Endothelial cell of umbilical vein (primary cell): ENCODE measurements at regions not wholly inside any gene's neighbourhood (a gene's known extent, or its start where the extent isn't known, plus 50 kb on each side); places are given as distances from the start of the nearest gene placed in this dataset.

ENCODE experiments used
- BruUV-seq: library from RNA; stranded (reverse); fragments of 400-500 nt; replicated peaks from 2 replicates; lab custom pipeline; 2021; lab: Mats Ljungman, UMichigan
- CTCF ChIA-PET: fragments of 300-600, 350-600 bp; sonication (Branson Sonifier 250); formaldehyde crosslinking; loops from one replicate; lab custom pipeline; 2021; ENCODE audit warnings: antibody characterized with exemption, inconsistent platforms; lab: Charles Lee
- POLR2A ChIA-PET: fragments of 300-600, 350-600 bp; sonication (Branson Sonifier 250); formaldehyde crosslinking; loops from one replicate; lab custom pipeline; 2021; ENCODE audit warnings: antibody characterized with exemption, inconsistent platforms; lab: Charles Lee
- DNase-seq: peaks from one replicate; pipeline ENCODE4 v3.0.0-alpha.2; 2011; ENCODE audit warnings: low read depth, low spot score
- FAIRE-seq: peaks from 2 replicates; lab custom pipeline; 2011; peaks lifted over from hg19 to GRCh38; lab: Jason Lieb, UNC
- H2AFZ ChIP-seq: 2 replicates; pipeline ENCODE4 v1.6.0; 2012; ENCODE audit warnings: low read depth, low read length, control low read depth, inconsistent platforms
- H3K27ac ChIP-seq: 2 replicates; pipeline ENCODE4 v1.5.1; 2011; ENCODE audit warnings: low read depth, mild to moderate bottlenecking, control low read depth, low read length, moderate library complexity; ENCODE audit not compliant: insufficient read depth
- H3K27me3 ChIP-seq, 2 experiments: 2 replicates each; pipeline versions ENCODE4 v1.6.0 to v1.6.1; 2011; ENCODE audit warnings: low read length in 2 of 2, mixed read lengths in 1 of 2; ENCODE audit not compliant: control insufficient read depth in 2 of 2, insufficient read depth in 2 of 2
- H3K36me3 ChIP-seq, 2 experiments: 2 replicates in 1 of 2; 3 replicates in 1 of 2; pipeline ENCODE4 v1.5.1; 2011; ENCODE audit warnings: low read length in 2 of 2, mild to moderate bottlenecking in 1 of 2, moderate library complexity in 1 of 2; ENCODE audit not compliant: control insufficient read depth in 2 of 2, insufficient read depth in 2 of 2; ENCODE audit errors: extremely low read depth in 1 of 2
- H3K4me1 ChIP-seq: 3 replicates; pipeline ENCODE4 v1.5.1; 2011; ENCODE audit warnings: mild to moderate bottlenecking, low read length; ENCODE audit not compliant: control insufficient read depth, insufficient read depth; ENCODE audit errors: extremely low read depth
- H3K4me2 ChIP-seq: 2 replicates; pipeline ENCODE4 v1.6.1; 2011; ENCODE audit warnings: low read length, control low read depth, mixed read lengths; ENCODE audit not compliant: insufficient read depth
- H3K4me3 ChIP-seq, 3 experiments: fragments of 200-600 bp in 1 of 3; sonication (generic), shearing (Covaris generic) in 1 of 3; replicated peaks in 1 of 3; 2 replicates each; pipeline ENCODE4 v1.5.1; 2011 to 2016; ENCODE audit warnings: control low read depth in 3 of 3, low read length in 3 of 3, mild to moderate bottlenecking in 2 of 3, inconsistent platforms in 1 of 3, low read depth in 1 of 3, moderate library complexity in 1 of 3; ENCODE audit not compliant: insufficient read depth in 1 of 3
- H3K79me2 ChIP-seq: 2 replicates; pipeline ENCODE4 v1.6.0; 2012; ENCODE audit warnings: low read length, inconsistent platforms; ENCODE audit not compliant: control insufficient read depth, insufficient read depth
- H3K9ac ChIP-seq: replicated peaks from 2 replicates; pipeline ENCODE3; 2011; ENCODE audit warnings: low read length, control low read depth; ENCODE audit not compliant: insufficient read depth; ENCODE audit errors: extremely low read depth
- H3K9me1 ChIP-seq: replicated peaks from 3 replicates; pipeline ENCODE4 v1.6.0; 2011; ENCODE audit warnings: mild to moderate bottlenecking, low read length; ENCODE audit not compliant: control insufficient read depth, insufficient read depth; ENCODE audit errors: extremely low read depth
- H3K9me3 ChIP-seq: replicated peaks from 2 replicates; pipeline ENCODE4 v1.5.1; 2012; ENCODE audit warnings: low read length, inconsistent platforms; ENCODE audit not compliant: control insufficient read depth, insufficient read depth
- H4K20me1 ChIP-seq: replicated peaks from 2 replicates; pipeline ENCODE3; 2011; ENCODE audit warnings: mild to moderate bottlenecking, low read length; ENCODE audit not compliant: control insufficient read depth, insufficient read depth; ENCODE audit errors: extremely low read depth
- EZH2 ChIP-seq: IDR thresholded peaks from 2 replicates; pipeline ENCODE4 v1.6.1; 2012; ENCODE audit warnings: borderline replicate concordance, low read depth, mild to moderate bottlenecking, moderate library complexity, low read length, inconsistent platforms; ENCODE audit not compliant: severe bottlenecking
- FOS ChIP-seq: IDR thresholded peaks from 2 replicates; pipeline ENCODE4 v1.6.1; 2011; ENCODE audit warnings: mild to moderate bottlenecking, low read length, moderate library complexity, borderline replicate concordance; ENCODE audit not compliant: insufficient read depth
- GATA2 ChIP-seq: IDR thresholded peaks from 2 replicates; pipeline ENCODE4 v1.7.0; 2011; ENCODE audit warnings: low read depth, mild to moderate bottlenecking, moderate library complexity, mixed read lengths, low read length; ENCODE audit not compliant: insufficient read length, insufficient read depth
- JUN ChIP-seq: IDR thresholded peaks from 2 replicates; pipeline ENCODE4 v1.6.1; 2011; ENCODE audit warnings: borderline replicate concordance, low read depth; ENCODE audit not compliant: insufficient read length, insufficient read depth
- MAX ChIP-seq: IDR thresholded peaks from 2 replicates; pipeline ENCODE4 v1.6.1; 2011; ENCODE audit not compliant: insufficient read depth, insufficient read length
- MYC ChIP-seq: IDR thresholded peaks from one replicate; pipeline ENCODE4 v1.6.1; 2011; ENCODE audit warnings: mild to moderate bottlenecking, low read depth, low read length
- POLR2A ChIP-seq: IDR thresholded peaks from 2 replicates; pipeline ENCODE4 v1.6.1; 2012; ENCODE audit warnings: low read depth, mild to moderate bottlenecking, control low read depth, low read length
- POLR2AphosphoS5 ChIP-seq: IDR thresholded peaks from 2 replicates; pipeline ENCODE4 v1.6.1; 2012; ENCODE audit warnings: low read depth, mild to moderate bottlenecking, control low read depth, low read length, moderate library complexity; ENCODE audit not compliant: insufficient read depth
- dilution Hi-C: fragments of 300-500 bp; cut with MboI; formaldehyde crosslinking; loops from one replicate; pipeline ENCODE4 v1.15.0; 2019; ENCODE audit warnings: low sequenced_read_pairs; ENCODE audit not compliant: extremely low pct_ligation_motif_present
- intact Hi-C: fragments of 100-400 bp; cut with micrococcal nuclease; formaldehyde crosslinking; loops from one replicate; pipeline ENCODE4 v1.10.0; 2022
- TF ChIP-seq, protein P1 (sequence below), 2 donors: IDR thresholded peaks; 1 replicate in 1 of 2; 2 replicates in 1 of 2; pipeline ENCODE4 v1.5.1; 2011; ENCODE audit warnings: low read length in 2 of 2, mild to moderate bottlenecking in 2 of 2, moderate library complexity in 2 of 2, control low read depth in 1 of 2, inconsistent platforms in 1 of 2, low read depth in 1 of 2; ENCODE audit not compliant: insufficient read depth in 1 of 2; ENCODE audit errors: extremely low read depth in 1 of 2

DNA sequence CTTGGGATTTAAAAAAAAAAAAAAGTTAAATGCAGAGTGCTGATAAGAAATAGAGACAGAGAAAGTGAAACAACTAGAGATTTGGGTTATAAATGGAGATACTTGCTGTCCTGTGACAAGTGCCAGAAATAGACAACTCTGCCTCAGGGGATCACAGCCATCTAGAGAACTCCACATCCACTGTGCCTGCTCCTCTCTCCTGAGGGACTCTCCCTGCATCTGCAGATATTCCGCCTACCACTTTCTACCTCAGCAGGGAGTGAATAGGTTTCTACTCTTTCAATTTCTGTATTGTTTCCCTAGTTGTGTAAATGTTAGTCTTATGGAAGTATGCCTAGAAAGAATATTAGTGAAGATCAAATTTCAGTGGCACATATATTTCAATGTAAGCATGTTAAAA is 307.2 kb downstream of the HTR1A start:
- FAIRE-seq, result no peak
- Histone ChIP-seq H3K27me3 (no peaks in the 10 kb centered on the region), H3K79me2 (no peaks in the 10 kb centered on the region), H3K4me2 (no peak overlapping the region), H4K20me1 (no peaks in the 10 kb centered on the region), H3K9me3 (peaks cover 2% of the 10 kb centered on the region), H3K4me1 (no peaks in the 10 kb centered on the region), H3K36me3 (no peaks in the 10 kb centered on the region), H3K9me1 (no peaks in the 10 kb centered on the region), H3K4me3 (no peak overlapping the region), H3K9ac (no peak overlapping the region), H3K27ac (no peak overlapping the region), H2AFZ (no peak overlapping the region)
- ChIA-PET CTCF (no interaction called here), POLR2A (no interaction called here)
- no TSS peak for BruUV-seq
- intact Hi-C loops, result no loop called here
- DNase-seq, result no peak
- dilution Hi-C loops, result no loop called here
- TF ChIP-seq JUN (no peak), MYC (no peak), FOS (no peak), GATA2 (no peak), EZH2 (no peak), MAX (no peak), POLR2AphosphoS5 (no peak), POLR2A (no peak)
- TF ChIP-seq, protein P1, sequence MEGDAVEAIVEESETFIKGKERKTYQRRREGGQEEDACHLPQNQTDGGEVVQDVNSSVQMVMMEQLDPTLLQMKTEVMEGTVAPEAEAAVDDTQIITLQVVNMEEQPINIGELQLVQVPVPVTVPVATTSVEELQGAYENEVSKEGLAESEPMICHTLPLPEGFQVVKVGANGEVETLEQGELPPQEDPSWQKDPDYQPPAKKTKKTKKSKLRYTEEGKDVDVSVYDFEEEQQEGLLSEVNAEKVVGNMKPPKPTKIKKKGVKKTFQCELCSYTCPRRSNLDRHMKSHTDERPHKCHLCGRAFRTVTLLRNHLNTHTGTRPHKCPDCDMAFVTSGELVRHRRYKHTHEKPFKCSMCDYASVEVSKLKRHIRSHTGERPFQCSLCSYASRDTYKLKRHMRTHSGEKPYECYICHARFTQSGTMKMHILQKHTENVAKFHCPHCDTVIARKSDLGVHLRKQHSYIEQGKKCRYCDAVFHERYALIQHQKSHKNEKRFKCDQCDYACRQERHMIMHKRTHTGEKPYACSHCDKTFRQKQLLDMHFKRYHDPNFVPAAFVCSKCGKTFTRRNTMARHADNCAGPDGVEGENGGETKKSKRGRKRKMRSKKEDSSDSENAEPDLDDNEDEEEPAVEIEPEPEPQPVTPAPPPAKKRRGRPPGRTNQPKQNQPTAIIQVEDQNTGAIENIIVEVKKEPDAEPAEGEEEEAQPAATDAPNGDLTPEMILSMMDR (IDR thresholded peaks at IDR 0.05; ENCODE audit: extremely low read depth in 1 of 2, insufficient read depth in 1 of 2, low read depth in 1 of 2, low read length in 2 of 2), result no peak
